ENCODE measurements at regions not wholly inside any gene's neighbourhood (a gene's known extent, or its start where the extent isn't known, plus 50 kb on each side); places are given as distances from the start of the nearest gene placed in this dataset.

DNA sequence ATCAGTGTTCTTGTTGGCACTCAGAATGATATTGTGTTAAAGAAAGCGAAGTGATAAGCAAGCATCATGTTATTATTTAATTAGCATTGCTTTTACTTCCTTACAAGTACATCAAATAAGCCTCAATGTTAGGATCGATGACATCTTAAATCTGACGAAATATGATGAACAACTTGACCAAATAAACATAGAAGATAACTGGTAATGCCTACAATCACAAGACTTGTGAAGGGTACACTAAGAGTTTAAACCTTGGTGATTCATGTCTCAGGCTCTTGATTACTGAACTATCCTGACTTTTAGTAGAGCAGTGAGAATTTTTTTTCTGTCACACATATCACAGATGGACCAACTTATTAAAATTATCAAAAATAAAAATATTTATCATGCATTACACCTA, 500.8 kb upstream of the ZEB2 start:
- Histone ChIP-seq H3K36me3 (ENCODE audit: control insufficient read depth in 2 of 2, insufficient read depth in 1 of 2, low read length in 2 of 2) (no peaks in the 10 kb centered on the region), H3K27ac (ENCODE audit: extremely low read depth, low read depth, low read length) (no peak overlapping the region), H3K9me3 (ENCODE audit: control insufficient read depth, insufficient read depth, low read depth, low read length) (no peaks in the 10 kb centered on the region), H3K4me3 (ENCODE audit: low read depth, low read length) (no peak overlapping the region), H3K4me1 (ENCODE audit: control insufficient read depth, insufficient read depth, low read length) (no peaks in the 10 kb centered on the region)
- no peak for TF ChIP-seq MZF1 (tag by site-specific recombination; IDR thresholded peaks at IDR 0.05; ENCODE audit: borderline replicate concordance)
- TF ChIP-seq ZNF549 (tag by site-specific recombination; IDR thresholded peaks at IDR 0.05): no peak
- TF ChIP-seq, protein P1, sequence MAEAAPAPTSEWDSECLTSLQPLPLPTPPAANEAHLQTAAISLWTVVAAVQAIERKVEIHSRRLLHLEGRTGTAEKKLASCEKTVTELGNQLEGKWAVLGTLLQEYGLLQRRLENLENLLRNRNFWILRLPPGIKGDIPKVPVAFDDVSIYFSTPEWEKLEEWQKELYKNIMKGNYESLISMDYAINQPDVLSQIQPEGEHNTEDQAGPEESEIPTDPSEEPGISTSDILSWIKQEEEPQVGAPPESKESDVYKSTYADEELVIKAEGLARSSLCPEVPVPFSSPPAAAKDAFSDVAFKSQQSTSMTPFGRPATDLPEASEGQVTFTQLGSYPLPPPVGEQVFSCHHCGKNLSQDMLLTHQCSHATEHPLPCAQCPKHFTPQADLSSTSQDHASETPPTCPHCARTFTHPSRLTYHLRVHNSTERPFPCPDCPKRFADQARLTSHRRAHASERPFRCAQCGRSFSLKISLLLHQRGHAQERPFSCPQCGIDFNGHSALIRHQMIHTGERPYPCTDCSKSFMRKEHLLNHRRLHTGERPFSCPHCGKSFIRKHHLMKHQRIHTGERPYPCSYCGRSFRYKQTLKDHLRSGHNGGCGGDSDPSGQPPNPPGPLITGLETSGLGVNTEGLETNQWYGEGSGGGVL (tag by site-specific recombination; IDR thresholded peaks at IDR 0.05): no peak
- no peak for TF ChIP-seq ZNF23 (tag by site-specific recombination; IDR thresholded peaks at IDR 0.05; ENCODE audit: borderline replicate concordance)
- TF ChIP-seq ZNF114 (tag by site-specific recombination; IDR thresholded peaks at IDR 0.05): no peak
- TF ChIP-seq ZNF677 (tag by site-specific recombination; IDR thresholded peaks at IDR 0.05): no peak
- TF ChIP-seq, protein P2, sequence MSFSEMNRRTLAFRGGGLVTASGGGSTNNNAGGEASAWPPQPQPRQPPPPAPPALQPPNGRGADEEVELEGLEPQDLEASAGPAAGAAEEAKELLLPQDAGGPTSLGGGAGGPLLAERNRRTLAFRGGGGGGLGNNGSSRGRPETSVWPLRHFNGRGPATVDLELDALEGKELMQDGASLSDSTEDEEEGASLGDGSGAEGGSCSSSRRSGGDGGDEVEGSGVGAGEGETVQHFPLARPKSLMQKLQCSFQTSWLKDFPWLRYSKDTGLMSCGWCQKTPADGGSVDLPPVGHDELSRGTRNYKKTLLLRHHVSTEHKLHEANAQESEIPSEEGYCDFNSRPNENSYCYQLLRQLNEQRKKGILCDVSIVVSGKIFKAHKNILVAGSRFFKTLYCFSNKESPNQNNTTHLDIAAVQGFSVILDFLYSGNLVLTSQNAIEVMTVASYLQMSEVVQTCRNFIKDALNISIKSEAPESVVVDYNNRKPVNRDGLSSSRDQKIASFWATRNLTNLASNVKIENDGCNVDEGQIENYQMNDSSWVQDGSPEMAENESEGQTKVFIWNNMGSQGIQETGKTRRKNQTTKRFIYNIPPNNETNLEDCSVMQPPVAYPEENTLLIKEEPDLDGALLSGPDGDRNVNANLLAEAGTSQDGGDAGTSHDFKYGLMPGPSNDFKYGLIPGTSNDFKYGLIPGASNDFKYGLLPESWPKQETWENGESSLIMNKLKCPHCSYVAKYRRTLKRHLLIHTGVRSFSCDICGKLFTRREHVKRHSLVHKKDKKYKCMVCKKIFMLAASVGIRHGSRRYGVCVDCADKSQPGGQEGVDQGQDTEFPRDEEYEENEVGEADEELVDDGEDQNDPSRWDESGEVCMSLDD (tag by site-specific recombination; IDR thresholded peaks at IDR 0.05): no peak
- TF ChIP-seq, protein P3, sequence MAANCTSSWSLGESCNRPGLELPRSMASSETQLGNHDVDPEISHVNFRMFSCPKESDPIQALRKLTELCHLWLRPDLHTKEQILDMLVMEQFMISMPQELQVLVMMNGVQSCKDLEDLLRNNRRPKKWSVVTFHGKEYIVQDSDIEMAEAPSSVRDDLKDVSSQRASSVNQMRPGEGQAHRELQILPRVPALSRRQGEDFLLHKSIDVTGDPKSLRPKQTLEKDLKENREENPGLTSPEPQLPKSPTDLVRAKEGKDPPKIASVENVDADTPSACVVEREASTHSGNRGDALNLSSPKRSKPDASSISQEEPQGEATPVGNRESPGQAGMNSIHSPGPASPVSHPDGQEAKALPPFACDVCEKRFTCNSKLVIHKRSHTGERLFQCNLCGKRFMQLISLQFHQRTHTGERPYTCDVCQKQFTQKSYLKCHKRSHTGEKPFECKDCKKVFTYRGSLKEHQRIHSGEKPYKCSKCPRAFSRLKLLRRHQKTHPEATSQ (tag by site-specific recombination; IDR thresholded peaks at IDR 0.05): no peak
- no peak for TF ChIP-seq HOXD13 (CRISPR knock-in tag; IDR thresholded peaks at IDR 0.05; ENCODE audit: borderline replicate concordance)
- no peak for TF ChIP-seq ZNF184 (tag by site-specific recombination; IDR thresholded peaks at IDR 0.05)
- no peak for TF ChIP-seq PRDM2 (tag by site-specific recombination; IDR thresholded peaks at IDR 0.05; ENCODE audit: borderline replicate concordance)
- TF ChIP-seq SETDB1 (IDR thresholded peaks at IDR 0.05; ENCODE audit: insufficient read length, low read length): no peak
- TF ChIP-seq ZNF510 (tag by site-specific recombination; IDR thresholded peaks at IDR 0.05; ENCODE audit: insufficient replicate concordance): no peak
- TF ChIP-seq, protein P4, sequence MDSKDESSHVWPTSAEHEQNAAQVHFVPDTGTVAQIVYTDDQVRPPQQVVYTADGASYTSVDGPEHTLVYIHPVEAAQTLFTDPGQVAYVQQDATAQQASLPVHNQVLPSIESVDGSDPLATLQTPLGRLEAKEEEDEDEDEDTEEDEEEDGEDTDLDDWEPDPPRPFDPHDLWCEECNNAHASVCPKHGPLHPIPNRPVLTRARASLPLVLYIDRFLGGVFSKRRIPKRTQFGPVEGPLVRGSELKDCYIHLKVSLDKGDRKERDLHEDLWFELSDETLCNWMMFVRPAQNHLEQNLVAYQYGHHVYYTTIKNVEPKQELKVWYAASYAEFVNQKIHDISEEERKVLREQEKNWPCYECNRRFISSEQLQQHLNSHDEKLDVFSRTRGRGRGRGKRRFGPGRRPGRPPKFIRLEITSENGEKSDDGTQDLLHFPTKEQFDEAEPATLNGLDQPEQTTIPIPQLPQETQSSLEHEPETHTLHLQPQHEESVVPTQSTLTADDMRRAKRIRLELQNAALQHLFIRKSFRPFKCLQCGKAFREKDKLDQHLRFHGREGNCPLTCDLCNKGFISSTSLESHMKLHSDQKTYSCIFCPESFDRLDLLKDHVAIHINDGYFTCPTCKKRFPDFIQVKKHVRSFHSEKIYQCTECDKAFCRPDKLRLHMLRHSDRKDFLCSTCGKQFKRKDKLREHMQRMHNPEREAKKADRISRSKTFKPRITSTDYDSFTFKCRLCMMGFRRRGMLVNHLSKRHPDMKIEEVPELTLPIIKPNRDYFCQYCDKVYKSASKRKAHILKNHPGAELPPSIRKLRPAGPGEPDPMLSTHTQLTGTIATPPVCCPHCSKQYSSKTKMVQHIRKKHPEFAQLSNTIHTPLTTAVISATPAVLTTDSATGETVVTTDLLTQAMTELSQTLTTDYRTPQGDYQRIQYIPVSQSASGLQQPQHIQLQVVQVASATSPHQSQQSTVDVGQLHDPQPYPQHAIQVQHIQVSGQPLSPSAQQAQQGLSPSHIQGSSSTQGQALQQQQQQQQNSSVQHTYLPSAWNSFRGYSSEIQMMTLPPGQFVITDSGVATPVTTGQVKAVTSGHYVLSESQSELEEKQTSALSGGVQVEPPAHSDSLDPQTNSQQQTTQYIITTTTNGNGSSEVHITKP (tag by site-specific recombination; IDR thresholded peaks at IDR 0.05): no peak
- ChIA-PET CTCF (no interaction called here), POLR2A (no interaction called here)

Measured in HEK293 (cell line).